SH-SY5Y (cell line): ENCODE measurements at regions not wholly inside any gene's neighbourhood (a gene's known extent, or its start where the extent isn't known, plus 50 kb on each side); places are given as distances from the start of the nearest gene placed in this dataset.

ENCODE experiments used
- GATA2 ChIP-seq: IDR thresholded peaks from 2 replicates; pipeline ENCODE4 v1.6.1; 2011; ENCODE audit warnings: mild to moderate bottlenecking, low read depth, low read length
- GATA3 ChIP-seq: IDR thresholded peaks from 2 replicates; pipeline ENCODE4 v1.6.1; 2011; ENCODE audit warnings: low read depth, mild to moderate bottlenecking, low read length, moderate library complexity

- no peak for TF ChIP-seq GATA3
- TF ChIP-seq GATA2, result peak; percentile 17; the same call in 1 of the 2 replicates
Observed at GRCh38 chr3:63076357-63076756, 201.1 kb upstream of the CADPS start.
